ENCODE measurements at regions not wholly inside any gene's neighbourhood (a gene's known extent, or its start where the extent isn't known, plus 50 kb on each side); places are given as distances from the start of the nearest gene placed in this dataset.

DNA sequence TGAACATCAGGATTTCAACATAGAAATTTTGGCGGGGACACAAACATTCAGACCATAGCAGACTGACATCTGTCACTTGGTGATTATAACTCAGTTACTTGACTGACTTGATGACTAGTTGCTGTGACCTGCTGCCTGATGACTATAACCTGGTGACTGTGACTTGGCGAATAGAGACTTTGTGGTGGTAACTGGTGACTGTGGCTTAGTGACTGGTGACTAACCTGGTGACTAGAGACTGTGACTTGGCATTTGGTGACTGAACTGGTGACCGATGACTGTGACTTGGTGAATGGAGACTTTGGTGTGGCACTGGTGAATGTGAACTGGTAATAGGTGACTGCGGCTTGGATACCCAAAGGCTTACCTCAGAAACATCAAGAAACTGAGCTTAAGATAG lies 563.1 kb upstream of the FAM98A start:
- TF ChIP-seq, protein P1, sequence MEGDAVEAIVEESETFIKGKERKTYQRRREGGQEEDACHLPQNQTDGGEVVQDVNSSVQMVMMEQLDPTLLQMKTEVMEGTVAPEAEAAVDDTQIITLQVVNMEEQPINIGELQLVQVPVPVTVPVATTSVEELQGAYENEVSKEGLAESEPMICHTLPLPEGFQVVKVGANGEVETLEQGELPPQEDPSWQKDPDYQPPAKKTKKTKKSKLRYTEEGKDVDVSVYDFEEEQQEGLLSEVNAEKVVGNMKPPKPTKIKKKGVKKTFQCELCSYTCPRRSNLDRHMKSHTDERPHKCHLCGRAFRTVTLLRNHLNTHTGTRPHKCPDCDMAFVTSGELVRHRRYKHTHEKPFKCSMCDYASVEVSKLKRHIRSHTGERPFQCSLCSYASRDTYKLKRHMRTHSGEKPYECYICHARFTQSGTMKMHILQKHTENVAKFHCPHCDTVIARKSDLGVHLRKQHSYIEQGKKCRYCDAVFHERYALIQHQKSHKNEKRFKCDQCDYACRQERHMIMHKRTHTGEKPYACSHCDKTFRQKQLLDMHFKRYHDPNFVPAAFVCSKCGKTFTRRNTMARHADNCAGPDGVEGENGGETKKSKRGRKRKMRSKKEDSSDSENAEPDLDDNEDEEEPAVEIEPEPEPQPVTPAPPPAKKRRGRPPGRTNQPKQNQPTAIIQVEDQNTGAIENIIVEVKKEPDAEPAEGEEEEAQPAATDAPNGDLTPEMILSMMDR (IDR thresholded peaks at IDR 0.05): no peak
- TF ChIP-seq, protein P2, sequence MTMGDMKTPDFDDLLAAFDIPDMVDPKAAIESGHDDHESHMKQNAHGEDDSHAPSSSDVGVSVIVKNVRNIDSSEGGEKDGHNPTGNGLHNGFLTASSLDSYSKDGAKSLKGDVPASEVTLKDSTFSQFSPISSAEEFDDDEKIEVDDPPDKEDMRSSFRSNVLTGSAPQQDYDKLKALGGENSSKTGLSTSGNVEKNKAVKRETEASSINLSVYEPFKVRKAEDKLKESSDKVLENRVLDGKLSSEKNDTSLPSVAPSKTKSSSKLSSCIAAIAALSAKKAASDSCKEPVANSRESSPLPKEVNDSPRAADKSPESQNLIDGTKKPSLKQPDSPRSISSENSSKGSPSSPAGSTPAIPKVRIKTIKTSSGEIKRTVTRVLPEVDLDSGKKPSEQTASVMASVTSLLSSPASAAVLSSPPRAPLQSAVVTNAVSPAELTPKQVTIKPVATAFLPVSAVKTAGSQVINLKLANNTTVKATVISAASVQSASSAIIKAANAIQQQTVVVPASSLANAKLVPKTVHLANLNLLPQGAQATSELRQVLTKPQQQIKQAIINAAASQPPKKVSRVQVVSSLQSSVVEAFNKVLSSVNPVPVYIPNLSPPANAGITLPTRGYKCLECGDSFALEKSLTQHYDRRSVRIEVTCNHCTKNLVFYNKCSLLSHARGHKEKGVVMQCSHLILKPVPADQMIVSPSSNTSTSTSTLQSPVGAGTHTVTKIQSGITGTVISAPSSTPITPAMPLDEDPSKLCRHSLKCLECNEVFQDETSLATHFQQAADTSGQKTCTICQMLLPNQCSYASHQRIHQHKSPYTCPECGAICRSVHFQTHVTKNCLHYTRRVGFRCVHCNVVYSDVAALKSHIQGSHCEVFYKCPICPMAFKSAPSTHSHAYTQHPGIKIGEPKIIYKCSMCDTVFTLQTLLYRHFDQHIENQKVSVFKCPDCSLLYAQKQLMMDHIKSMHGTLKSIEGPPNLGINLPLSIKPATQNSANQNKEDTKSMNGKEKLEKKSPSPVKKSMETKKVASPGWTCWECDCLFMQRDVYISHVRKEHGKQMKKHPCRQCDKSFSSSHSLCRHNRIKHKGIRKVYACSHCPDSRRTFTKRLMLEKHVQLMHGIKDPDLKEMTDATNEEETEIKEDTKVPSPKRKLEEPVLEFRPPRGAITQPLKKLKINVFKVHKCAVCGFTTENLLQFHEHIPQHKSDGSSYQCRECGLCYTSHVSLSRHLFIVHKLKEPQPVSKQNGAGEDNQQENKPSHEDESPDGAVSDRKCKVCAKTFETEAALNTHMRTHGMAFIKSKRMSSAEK (CRISPR knock-in tag; IDR thresholded peaks at IDR 0.05; ENCODE audit: borderline replicate concordance): no peak
- no peak for TF ChIP-seq CREB1 (CRISPR knock-in tag; IDR thresholded peaks at IDR 0.05)
- TF ChIP-seq ATF1 (CRISPR knock-in tag; IDR thresholded peaks at IDR 0.05): no peak
- no peak for TF ChIP-seq NFE2L1 (CRISPR knock-in tag; IDR thresholded peaks at IDR 0.05)
- TF ChIP-seq E2F4 (CRISPR knock-in tag; IDR thresholded peaks at IDR 0.05; ENCODE audit: borderline replicate concordance, low read depth): no peak
- no peak for TF ChIP-seq SMAD3 (CRISPR knock-in tag; IDR thresholded peaks at IDR 0.05; ENCODE audit: borderline replicate concordance)
- TF ChIP-seq JUN (CRISPR knock-in tag; IDR thresholded peaks at IDR 0.05): no peak
- TF ChIP-seq, protein P3, sequence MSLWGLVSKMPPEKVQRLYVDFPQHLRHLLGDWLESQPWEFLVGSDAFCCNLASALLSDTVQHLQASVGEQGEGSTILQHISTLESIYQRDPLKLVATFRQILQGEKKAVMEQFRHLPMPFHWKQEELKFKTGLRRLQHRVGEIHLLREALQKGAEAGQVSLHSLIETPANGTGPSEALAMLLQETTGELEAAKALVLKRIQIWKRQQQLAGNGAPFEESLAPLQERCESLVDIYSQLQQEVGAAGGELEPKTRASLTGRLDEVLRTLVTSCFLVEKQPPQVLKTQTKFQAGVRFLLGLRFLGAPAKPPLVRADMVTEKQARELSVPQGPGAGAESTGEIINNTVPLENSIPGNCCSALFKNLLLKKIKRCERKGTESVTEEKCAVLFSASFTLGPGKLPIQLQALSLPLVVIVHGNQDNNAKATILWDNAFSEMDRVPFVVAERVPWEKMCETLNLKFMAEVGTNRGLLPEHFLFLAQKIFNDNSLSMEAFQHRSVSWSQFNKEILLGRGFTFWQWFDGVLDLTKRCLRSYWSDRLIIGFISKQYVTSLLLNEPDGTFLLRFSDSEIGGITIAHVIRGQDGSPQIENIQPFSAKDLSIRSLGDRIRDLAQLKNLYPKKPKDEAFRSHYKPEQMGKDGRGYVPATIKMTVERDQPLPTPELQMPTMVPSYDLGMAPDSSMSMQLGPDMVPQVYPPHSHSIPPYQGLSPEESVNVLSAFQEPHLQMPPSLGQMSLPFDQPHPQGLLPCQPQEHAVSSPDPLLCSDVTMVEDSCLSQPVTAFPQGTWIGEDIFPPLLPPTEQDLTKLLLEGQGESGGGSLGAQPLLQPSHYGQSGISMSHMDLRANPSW (CRISPR knock-in tag; conservative IDR thresholded peaks at IDR 0.05; ENCODE audit: low read depth): no peak
- no peak for TF ChIP-seq IRF2 (CRISPR knock-in tag; IDR thresholded peaks at IDR 0.05; ENCODE audit: borderline replicate concordance, low read depth)
- no peak for TF ChIP-seq SP1 (CRISPR knock-in tag; conservative IDR thresholded peaks at IDR 0.05)
- TF ChIP-seq, protein P4, sequence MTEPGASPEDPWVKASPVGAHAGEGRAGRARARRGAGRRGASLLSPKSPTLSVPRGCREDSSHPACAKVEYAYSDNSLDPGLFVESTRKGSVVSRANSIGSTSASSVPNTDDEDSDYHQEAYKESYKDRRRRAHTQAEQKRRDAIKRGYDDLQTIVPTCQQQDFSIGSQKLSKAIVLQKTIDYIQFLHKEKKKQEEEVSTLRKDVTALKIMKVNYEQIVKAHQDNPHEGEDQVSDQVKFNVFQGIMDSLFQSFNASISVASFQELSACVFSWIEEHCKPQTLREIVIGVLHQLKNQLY (CRISPR knock-in tag; IDR thresholded peaks at IDR 0.05): no peak

All from WTC11 (cell line).